ENCODE measurements at regions not wholly inside any gene's neighbourhood (a gene's known extent, or its start where the extent isn't known, plus 50 kb on each side); places are given as distances from the start of the nearest gene placed in this dataset.

- TF ChIP-seq POLR2A (IDR thresholded peaks at IDR 0.05; ENCODE audit: extremely low read depth, insufficient read length) (no peak), MYC (IDR thresholded peaks at IDR 0.05; ENCODE audit: low read depth, low read length) (no peak)
- TF ChIP-seq, protein P1, sequence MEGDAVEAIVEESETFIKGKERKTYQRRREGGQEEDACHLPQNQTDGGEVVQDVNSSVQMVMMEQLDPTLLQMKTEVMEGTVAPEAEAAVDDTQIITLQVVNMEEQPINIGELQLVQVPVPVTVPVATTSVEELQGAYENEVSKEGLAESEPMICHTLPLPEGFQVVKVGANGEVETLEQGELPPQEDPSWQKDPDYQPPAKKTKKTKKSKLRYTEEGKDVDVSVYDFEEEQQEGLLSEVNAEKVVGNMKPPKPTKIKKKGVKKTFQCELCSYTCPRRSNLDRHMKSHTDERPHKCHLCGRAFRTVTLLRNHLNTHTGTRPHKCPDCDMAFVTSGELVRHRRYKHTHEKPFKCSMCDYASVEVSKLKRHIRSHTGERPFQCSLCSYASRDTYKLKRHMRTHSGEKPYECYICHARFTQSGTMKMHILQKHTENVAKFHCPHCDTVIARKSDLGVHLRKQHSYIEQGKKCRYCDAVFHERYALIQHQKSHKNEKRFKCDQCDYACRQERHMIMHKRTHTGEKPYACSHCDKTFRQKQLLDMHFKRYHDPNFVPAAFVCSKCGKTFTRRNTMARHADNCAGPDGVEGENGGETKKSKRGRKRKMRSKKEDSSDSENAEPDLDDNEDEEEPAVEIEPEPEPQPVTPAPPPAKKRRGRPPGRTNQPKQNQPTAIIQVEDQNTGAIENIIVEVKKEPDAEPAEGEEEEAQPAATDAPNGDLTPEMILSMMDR (IDR thresholded peaks at IDR 0.05; ENCODE audit: low read depth, low read length) = no peak
- TF ChIP-seq, protein P2, sequence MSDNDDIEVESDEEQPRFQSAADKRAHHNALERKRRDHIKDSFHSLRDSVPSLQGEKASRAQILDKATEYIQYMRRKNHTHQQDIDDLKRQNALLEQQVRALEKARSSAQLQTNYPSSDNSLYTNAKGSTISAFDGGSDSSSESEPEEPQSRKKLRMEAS (IDR thresholded peaks at IDR 0.05; ENCODE audit: low read depth, low read length) = no peak
These were observed 116.0 kb upstream of the RBMS3 start for GRCh38 chr3:29164825-29165224.
